ENCODE measurements at regions not wholly inside any gene's neighbourhood (a gene's known extent, or its start where the extent isn't known, plus 50 kb on each side); places are given as distances from the start of the nearest gene placed in this dataset.
A peak's percentile ranks its signal among the peaks of the same experiment; 100 is the strongest.

GRCh38 chr15:31537770-31538592 is 211.3 kb downstream of the KLF13 start:
- TF ChIP-seq CTCF (IDR thresholded peaks at IDR 0.05; ENCODE audit: poor library complexity, severe bottlenecking), result no peak
- Histone ChIP-seq H3K9me3 (ENCODE audit: severe bottlenecking) (no peaks in the 10 kb centered on the region), H3K36me3 (ENCODE audit: low read depth) (no peaks in the 10 kb centered on the region), H3K27ac (ENCODE audit: poor library complexity, severe bottlenecking) (no peak overlapping the region), H3K4me1 (ENCODE audit: insufficient read depth, poor library complexity, severe bottlenecking) (no peaks in the 10 kb centered on the region), H3K27me3 (ENCODE audit: insufficient read depth, poor library complexity, severe bottlenecking) (peaks cover 53% of the 10 kb centered on the region), H3K4me3 (ENCODE audit: severe bottlenecking) (no peak overlapping the region)
- DNase-seq (ENCODE audit: low spot score) (peak; percentile 49), ATAC-seq (ENCODE audit: low read depth) (peak; percentile 43)

- no peak for TF ChIP-seq CTCF (IDR thresholded peaks at IDR 0.05; ENCODE audit: poor library complexity, severe bottlenecking)
- DNase-seq (ENCODE audit: low spot score) (no peak), ATAC-seq (ENCODE audit: low read depth) (no peak)
- Histone ChIP-seq H3K27ac (ENCODE audit: poor library complexity, severe bottlenecking) (no peak overlapping the region), H3K9me3 (ENCODE audit: severe bottlenecking) (no peaks in the 10 kb centered on the region), H3K4me1 (ENCODE audit: insufficient read depth, poor library complexity, severe bottlenecking) (no peaks in the 10 kb centered on the region), H3K4me3 (ENCODE audit: severe bottlenecking) (no peak overlapping the region), H3K36me3 (ENCODE audit: low read depth) (no peaks in the 10 kb centered on the region), H3K27me3 (ENCODE audit: insufficient read depth, poor library complexity, severe bottlenecking) (peaks cover 75% of the 10 kb centered on the region)
Measured at GRCh38 chr15:31540633-31541032, 214.0 kb downstream of the KLF13 start.

- Histone ChIP-seq H3K9me3 (ENCODE audit: severe bottlenecking) (no peaks in the 10 kb centered on the region), H3K27ac (ENCODE audit: poor library complexity, severe bottlenecking) (no peak overlapping the region), H3K4me3 (ENCODE audit: severe bottlenecking) (no peak overlapping the region), H3K27me3 (ENCODE audit: insufficient read depth, poor library complexity, severe bottlenecking) (peaks cover 64% of the 10 kb centered on the region), H3K4me1 (ENCODE audit: insufficient read depth, poor library complexity, severe bottlenecking) (no peaks in the 10 kb centered on the region), H3K36me3 (ENCODE audit: low read depth) (no peaks in the 10 kb centered on the region)
- DNase-seq (ENCODE audit: low spot score), result no peak
- no peak for ATAC-seq (ENCODE audit: low read depth)
- no peak for TF ChIP-seq CTCF (IDR thresholded peaks at IDR 0.05; ENCODE audit: poor library complexity, severe bottlenecking)
Measured at GRCh38 chr15:31544361-31544760, 217.7 kb downstream of the KLF13 start.

GRCh38 chr15:31545257-31545656 is 218.6 kb downstream of the KLF13 start:
- ATAC-seq (ENCODE audit: low read depth), result no peak
- Histone ChIP-seq H3K9me3 (ENCODE audit: severe bottlenecking) (no peaks in the 10 kb centered on the region), H3K27me3 (ENCODE audit: insufficient read depth, poor library complexity, severe bottlenecking) (peaks cover 56% of the 10 kb centered on the region)

More at GRCh38 chr15:31545257-31545656, 218.6 kb downstream of the KLF13 start:
- Histone ChIP-seq H3K4me3 (ENCODE audit: severe bottlenecking) (no peak overlapping the region), H3K27ac (ENCODE audit: poor library complexity, severe bottlenecking) (no peak overlapping the region), H3K36me3 (ENCODE audit: low read depth) (no peaks in the 10 kb centered on the region), H3K4me1 (ENCODE audit: insufficient read depth, poor library complexity, severe bottlenecking) (no peaks in the 10 kb centered on the region)
- no peak for DNase-seq (ENCODE audit: low spot score)
- TF ChIP-seq CTCF (IDR thresholded peaks at IDR 0.05; ENCODE audit: poor library complexity, severe bottlenecking), result no peak
